Caco-2 (cell line): ENCODE measurements at regions not wholly inside any gene's neighbourhood (a gene's known extent, or its start where the extent isn't known, plus 50 kb on each side); places are given as distances from the start of the nearest gene placed in this dataset.

ENCODE experiments used
- BruUV-seq: library from RNA; stranded (reverse); fragments of 400-500 nt; replicated peaks from 2 replicates; lab custom pipeline; 2021; lab: Mats Ljungman, UMichigan
- CTCF ChIA-PET: fragments of 300-600 bp; sonication (Branson Sonifier 250); formaldehyde crosslinking; loops from one replicate; lab custom pipeline; 2022; ENCODE audit warnings: antibody characterized with exemption; lab: Charles Lee
- POLR2A ChIA-PET: fragments of 300-600 bp; sonication (Branson Sonifier 250); formaldehyde crosslinking; loops from one replicate; lab custom pipeline; 2022; ENCODE audit warnings: antibody characterized with exemption; lab: Charles Lee
- DNase-seq, 2 experiments: peaks; one replicate each; pipeline versions ENCODE4 v3.0.0 to v3.0.0-alpha.2; 2020 to 2022
- H3K27me3 ChIP-seq: replicated peaks from 2 replicates; pipeline ENCODE4 v1.6.0; 2011; ENCODE audit warnings: low read length; ENCODE audit not compliant: control insufficient read depth, insufficient read depth
- H3K36me3 ChIP-seq: 2 replicates; pipeline ENCODE4 v1.5.1; 2011; ENCODE audit warnings: low read length; ENCODE audit not compliant: control insufficient read depth, insufficient read depth
- H3K4me1 ChIP-seq: fragments of 250-450 bp; sonication (Bioruptor Pico); 2 replicates; pipeline ENCODE4 v1.5.1; 2020; ENCODE audit warnings: mild to moderate bottlenecking
- H3K4me3 ChIP-seq: 2 replicates; pipeline ENCODE4 v1.5.1; 2011; ENCODE audit warnings: low read depth, mild to moderate bottlenecking, control low read depth, low read length
- H3K9me3 ChIP-seq: fragments of 250-450 bp; sonication (Bioruptor Pico); 2 replicates; pipeline ENCODE4 v1.5.1; 2020; ENCODE audit warnings: mild to moderate bottlenecking, moderate library complexity
- H3K27ac Mint-ChIP-seq: one replicate; pipeline ENCODE4 v1.8.0; 2022; ENCODE audit warnings: mixed read lengths; ENCODE audit not compliant: unreplicated experiment
- H3K27me3 Mint-ChIP-seq: one replicate; pipeline ENCODE4 v1.8.0; 2022; ENCODE audit warnings: mixed read lengths; ENCODE audit not compliant: insufficient read depth, unreplicated experiment
- H3K36me3 Mint-ChIP-seq: one replicate; pipeline ENCODE4 v1.8.0; 2022; ENCODE audit warnings: mild to moderate bottlenecking, mixed read lengths; ENCODE audit not compliant: insufficient read depth, unreplicated experiment
- H3K4me1 Mint-ChIP-seq: one replicate; pipeline ENCODE4 v1.8.0; 2022; ENCODE audit warnings: low read depth, mixed read lengths; ENCODE audit not compliant: unreplicated experiment
- H3K4me3 Mint-ChIP-seq: one replicate; pipeline ENCODE4 v1.8.0; 2022; ENCODE audit warnings: mild to moderate bottlenecking, moderate library complexity, mixed read lengths; ENCODE audit not compliant: unreplicated experiment
- H3K9me3 Mint-ChIP-seq: one replicate; pipeline ENCODE4 v1.8.0; 2022; ENCODE audit warnings: mixed read lengths; ENCODE audit not compliant: unreplicated experiment
- CTCF ChIP-seq, 2 experiments: fragments of 200-600 bp in 1 of 2; IDR thresholded peaks; 1 replicate in 1 of 2; 2 replicates in 1 of 2; pipeline versions ENCODE4 v1.5.1 to v1.8.0; 2011 to 2022; ENCODE audit warnings: antibody characterized with exemption in 1 of 2, control low read depth in 1 of 2, inconsistent platforms in 1 of 2, low read depth in 1 of 2, low read length in 1 of 2, mild to moderate bottlenecking in 1 of 2, moderate library complexity in 1 of 2; ENCODE audit not compliant: insufficient read depth in 1 of 2, severe bottlenecking in 1 of 2, unreplicated experiment in 1 of 2
- intact Hi-C: fragments of 100-400 bp; cut with micrococcal nuclease; formaldehyde crosslinking; loops from one replicate; pipeline ENCODE4 v1.10.0; 2022; ENCODE audit not compliant: unreplicated experiment

GRCh38 chr15:87498560-87498959 is 758.0 kb downstream of the NTRK3 start:
- no peaks in the 10 kb centered on the region for H3K4me1 ChIP-seq
- no peaks in the 10 kb centered on the region for H3K9me3 ChIP-seq
- BruUV-seq = no TSS peak
- Mint-ChIP-seq H3K4me1 (no peaks in the 10 kb centered on the region), H3K27me3 (peaks cover 3% of the 10 kb centered on the region), H3K9me3 (peaks cover 13% of the 10 kb centered on the region), H3K27ac (no peak overlapping the region), H3K4me3 (no peak overlapping the region), H3K36me3 (no peaks in the 10 kb centered on the region)
- H3K4me3 ChIP-seq = no peak overlapping the region
- intact Hi-C loops = no loop called here
- no peaks in the 10 kb centered on the region for H3K36me3 ChIP-seq
- ChIA-PET POLR2A (no interaction called here), CTCF (no interaction called here)
- DNase-seq = no peak
- no peak for TF ChIP-seq CTCF (IDR thresholded peaks at IDR 0.05; ENCODE audit: insufficient read depth in 1 of 2, low read depth in 1 of 2, low read length in 1 of 2, severe bottlenecking in 1 of 2, unreplicated experiment in 1 of 2)
- H3K27me3 ChIP-seq = no peaks in the 10 kb centered on the region

GRCh38 chr15:87496795-87497194 is 759.7 kb downstream of the NTRK3 start:
- Mint-ChIP-seq H3K9me3 (peaks cover 13% of the 10 kb centered on the region), H3K4me3 (no peak overlapping the region), H3K36me3 (no peaks in the 10 kb centered on the region), H3K4me1 (no peaks in the 10 kb centered on the region), H3K27ac (no peak overlapping the region), H3K27me3 (peaks cover 3% of the 10 kb centered on the region)
- Histone ChIP-seq H3K4me3 (no peak overlapping the region), H3K9me3 (no peaks in the 10 kb centered on the region), H3K27me3 (no peaks in the 10 kb centered on the region), H3K36me3 (no peaks in the 10 kb centered on the region), H3K4me1 (no peaks in the 10 kb centered on the region)
- ChIA-PET POLR2A (no interaction called here), CTCF (no interaction called here)
- no peak for TF ChIP-seq CTCF (IDR thresholded peaks at IDR 0.05; ENCODE audit: insufficient read depth in 1 of 2, low read depth in 1 of 2, low read length in 1 of 2, severe bottlenecking in 1 of 2, unreplicated experiment in 1 of 2)
- intact Hi-C loops = no loop called here
- DNase-seq = no peak
- no TSS peak for BruUV-seq

GRCh38 chr15:87496109-87496508 is 760.4 kb downstream of the NTRK3 start:
- Histone ChIP-seq H3K9me3 (no peaks in the 10 kb centered on the region), H3K4me3 (no peak overlapping the region), H3K36me3 (no peaks in the 10 kb centered on the region), H3K27me3 (no peaks in the 10 kb centered on the region), H3K4me1 (no peaks in the 10 kb centered on the region)
- POLR2A ChIA-PET = no interaction called here
- Mint-ChIP-seq H3K27me3 (peaks cover 3% of the 10 kb centered on the region), H3K27ac (no peak overlapping the region), H3K4me3 (no peak overlapping the region), H3K9me3 (peaks cover 13% of the 10 kb centered on the region), H3K36me3 (no peaks in the 10 kb centered on the region), H3K4me1 (no peaks in the 10 kb centered on the region)
- TF ChIP-seq CTCF (IDR thresholded peaks at IDR 0.05; ENCODE audit: insufficient read depth in 1 of 2, low read depth in 1 of 2, low read length in 1 of 2, severe bottlenecking in 1 of 2, unreplicated experiment in 1 of 2) = no peak
- no TSS peak for BruUV-seq
- CTCF ChIA-PET = no interaction called here
- intact Hi-C loops = no loop called here
- no peak for DNase-seq
